Large intestine (tissue), 3 donors: ENCODE measurements at regions not wholly inside any gene's neighbourhood (a gene's known extent, or its start where the extent isn't known, plus 50 kb on each side); places are given as distances from the start of the nearest gene placed in this dataset.
A peak's percentile ranks its signal among the peaks of the same experiment; 100 is the strongest.

ENCODE experiments used
- DNase-seq, 2 donors: peaks; one replicate each; pipeline versions ENCODE4 v3.0.0 to v3.0.0-alpha.2; 2013
- H3K27ac ChIP-seq: one replicate; pipeline ENCODE4 v1.5.1; 2013; ENCODE audit warnings: low read length
- H3K27me3 ChIP-seq: 2 replicates; pipeline ENCODE4 v1.6.1; 2013; ENCODE audit warnings: low read length; ENCODE audit not compliant: control insufficient read depth, insufficient read depth
- H3K36me3 ChIP-seq: 2 replicates; pipeline ENCODE4 v1.6.1; 2013; ENCODE audit warnings: low read length; ENCODE audit not compliant: control insufficient read depth, insufficient read depth
- H3K4me1 ChIP-seq: one replicate; pipeline ENCODE4 v1.6.1; 2013; ENCODE audit warnings: low read length; ENCODE audit not compliant: control insufficient read depth, insufficient read depth
- H3K4me3 ChIP-seq: one replicate; pipeline ENCODE4 v1.5.1; 2013; ENCODE audit warnings: low read length
- H3K9me3 ChIP-seq: one replicate; pipeline ENCODE4 v1.6.1; 2013; ENCODE audit warnings: mild to moderate bottlenecking, low read depth, low read length, moderate library complexity; ENCODE audit not compliant: control insufficient read depth
- WGBS: methylation state at CpG from one replicate; pipeline ENCODE4 v1.1.5; 2013; ENCODE audit warnings: low lambda C conversion rate; ENCODE audit not compliant: insufficient coverage; 5-methylcytosine and 5-hydroxymethylcytosine counted together

GRCh38 chr12:124392667-124393413 is 97.9 kb downstream of the RFLNA start:
- Histone ChIP-seq H3K9me3 (no peaks in the 10 kb centered on the region), H3K27ac (peak overlapping the region; percentile 34), H3K4me1 (peaks cover 61% of the 10 kb centered on the region), H3K4me3 (no peak overlapping the region), H3K36me3 (peaks cover 52% of the 10 kb centered on the region), H3K27me3 (no peaks in the 10 kb centered on the region)
- DNase-seq = peak; percentile 31 to 34
- no CpG with 5 or more reads among the region's 20 CpGs for WGBS

DNA sequence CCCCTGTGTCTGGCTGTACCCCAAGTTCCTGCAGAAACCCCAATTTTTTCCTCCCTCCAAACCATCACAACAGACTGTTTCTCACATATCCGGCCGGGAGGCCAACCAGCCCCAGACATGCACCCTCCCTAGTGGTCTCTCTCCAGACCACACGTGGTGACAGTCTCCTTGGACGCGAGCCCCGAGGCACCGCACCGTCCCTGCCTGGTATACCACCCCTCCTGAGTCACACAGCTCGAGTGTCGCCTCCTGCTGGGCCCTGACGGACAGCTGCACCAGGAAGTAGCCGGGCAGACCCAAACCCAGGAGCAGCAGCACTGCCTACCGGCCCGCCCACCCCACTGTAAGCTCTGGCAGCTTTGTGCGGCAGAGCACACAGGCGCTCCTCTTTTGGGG is 97.4 kb downstream of the RFLNA start:
- H3K9me3 ChIP-seq = no peaks in the 10 kb centered on the region
- H3K4me1 ChIP-seq = peaks cover 60% of the 10 kb centered on the region
- H3K27me3 ChIP-seq = no peaks in the 10 kb centered on the region
- no CpG with 5 or more reads among the region's 16 CpGs for WGBS
- peak overlapping the region; percentile 34 for H3K27ac ChIP-seq
- no peak overlapping the region for H3K4me3 ChIP-seq
- H3K36me3 ChIP-seq = peaks cover 46% of the 10 kb centered on the region
- DNase-seq = no peak

DNA sequence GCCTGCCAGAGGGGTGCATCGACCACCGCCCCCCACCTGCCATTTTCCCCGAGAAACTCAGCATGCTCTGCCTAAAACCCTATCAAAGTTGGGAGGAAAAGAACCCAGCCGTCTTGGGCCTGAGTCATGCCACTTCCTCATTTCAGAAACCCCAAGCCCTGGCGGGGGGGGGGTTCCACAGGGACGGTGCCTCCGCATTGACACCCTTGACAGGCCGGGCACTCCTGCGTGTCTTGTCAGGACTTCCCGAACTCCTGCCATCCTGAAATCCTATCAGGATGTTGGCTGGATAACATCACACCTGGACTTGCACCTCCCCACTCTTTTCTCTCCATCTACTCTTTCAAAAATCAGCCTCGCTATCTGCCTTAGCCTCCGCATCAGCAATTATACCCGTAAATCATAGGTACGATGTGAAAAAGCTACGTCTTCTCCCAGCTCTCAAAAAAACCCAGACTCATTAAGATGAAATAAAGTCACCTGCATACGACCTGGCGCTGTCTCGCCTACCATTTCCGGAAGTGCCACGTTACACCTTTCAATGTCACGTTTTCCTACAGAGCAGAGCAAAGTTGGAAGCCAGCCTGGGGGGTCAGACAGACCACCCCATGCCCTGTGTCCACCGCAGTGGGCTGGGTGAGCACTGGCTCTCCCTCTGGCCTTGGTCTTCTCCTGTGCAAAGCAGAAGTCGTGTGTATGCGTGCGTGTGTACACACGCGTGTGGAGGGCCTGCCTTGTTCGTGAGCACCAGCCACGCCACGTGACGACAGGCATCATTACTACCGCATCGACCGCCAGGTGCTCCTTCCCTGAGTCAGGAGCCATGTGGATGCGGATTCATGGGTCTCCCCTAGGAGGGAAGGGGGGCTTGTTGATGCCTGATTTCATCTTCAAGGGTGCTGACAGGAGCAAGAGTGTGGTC is 96.7 kb downstream of the RFLNA start:
- Histone ChIP-seq H3K27ac (no peak overlapping the region), H3K4me3 (no peak overlapping the region), H3K36me3 (peaks cover 47% of the 10 kb centered on the region), H3K27me3 (no peaks in the 10 kb centered on the region), H3K4me1 (peaks cover 58% of the 10 kb centered on the region), H3K9me3 (no peaks in the 10 kb centered on the region)
- no peak for DNase-seq
- WGBS = 63% methylated on average over 5 of the region's 35 CpGs

DNA sequence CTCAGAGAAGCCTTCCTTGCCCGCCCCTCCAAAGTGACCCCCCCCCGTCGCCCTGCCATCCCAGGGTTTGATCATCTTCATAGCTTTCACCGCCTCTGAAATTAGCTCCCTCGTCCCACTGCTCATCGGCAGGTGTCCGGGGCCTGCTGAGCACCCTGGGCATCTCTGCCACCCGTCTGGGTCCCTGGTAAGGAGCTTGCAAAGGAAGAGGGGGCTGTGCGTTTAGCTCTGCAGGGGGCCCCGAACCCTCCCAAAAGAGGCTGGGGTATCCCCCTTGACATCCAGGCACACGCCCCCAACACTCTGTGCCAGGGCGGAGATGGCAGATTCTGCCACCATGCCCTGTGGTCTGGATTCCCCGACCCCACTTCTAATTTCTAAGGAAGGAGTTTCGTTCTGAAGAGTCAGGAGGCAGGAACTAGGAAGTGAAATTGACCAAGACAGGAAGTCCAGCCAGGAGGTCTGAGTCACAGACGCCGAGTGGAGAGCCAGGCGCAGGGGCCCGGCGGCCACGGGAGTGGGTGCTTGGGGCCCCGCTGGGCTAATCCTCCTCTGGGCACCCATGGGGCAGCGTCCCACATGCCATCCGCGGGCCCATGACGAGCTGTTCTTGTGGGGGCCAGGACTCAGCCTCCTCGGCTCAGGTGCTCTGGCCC is 95.7 kb downstream of the RFLNA start:
- H3K36me3 ChIP-seq = peaks cover 41% of the 10 kb centered on the region
- H3K27ac ChIP-seq = peak overlapping the region; percentile 98
- no peak for DNase-seq
- no peak overlapping the region for H3K4me3 ChIP-seq
- H3K27me3 ChIP-seq = no peaks in the 10 kb centered on the region
- WGBS = no CpG with 5 or more reads among the region's 26 CpGs
- H3K4me1 ChIP-seq = peaks cover 48% of the 10 kb centered on the region
- H3K9me3 ChIP-seq = no peaks in the 10 kb centered on the region

GRCh38 chr12:124389725-124390441 is 95.0 kb downstream of the RFLNA start:
- Histone ChIP-seq H3K9me3 (no peaks in the 10 kb centered on the region), H3K27ac (peak overlapping the region; percentile 98), H3K4me1 (peaks cover 46% of the 10 kb centered on the region), H3K36me3 (peaks cover 41% of the 10 kb centered on the region), H3K27me3 (no peaks in the 10 kb centered on the region), H3K4me3 (peak overlapping the region; percentile 85)
- no CpG with 5 or more reads among the region's 16 CpGs for WGBS
- peak; percentile 63 to 87 for DNase-seq

GRCh38 chr12:124389138-124389724 is 94.3 kb downstream of the RFLNA start:
- DNase-seq = peak; percentile 71 to 89
- no CpG with 5 or more reads among the region's 39 CpGs for WGBS
- H3K36me3 ChIP-seq = peaks cover 41% of the 10 kb centered on the region
- H3K9me3 ChIP-seq = no peaks in the 10 kb centered on the region
- peak overlapping the region; percentile 98 for H3K27ac ChIP-seq
- peaks cover 41% of the 10 kb centered on the region for H3K4me1 ChIP-seq
- H3K27me3 ChIP-seq = no peaks in the 10 kb centered on the region
- peak overlapping the region; percentile 85 for H3K4me3 ChIP-seq

DNA sequence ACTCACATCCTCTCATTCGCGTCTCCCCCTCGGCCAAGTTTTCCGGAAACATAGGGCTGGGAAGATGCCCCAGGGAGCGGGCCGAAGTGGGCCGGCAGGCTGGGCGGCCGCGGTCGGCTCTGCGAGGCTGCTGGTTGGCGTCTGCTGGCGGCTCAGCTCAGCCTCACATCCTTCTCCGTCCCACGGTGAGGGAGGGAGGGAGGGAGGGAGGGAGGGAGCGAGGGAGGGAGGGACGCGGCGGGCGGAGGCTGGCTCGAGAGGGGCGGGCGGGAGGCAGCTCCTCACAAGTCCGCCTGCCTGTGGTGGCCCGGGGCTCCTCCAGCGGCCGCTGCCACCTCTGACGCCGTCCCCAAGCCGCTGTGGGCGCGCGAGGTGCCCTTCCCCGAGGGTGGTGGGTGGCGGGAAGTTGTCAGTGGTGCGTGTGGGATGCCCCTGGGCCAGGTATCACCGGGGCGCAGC is 93.8 kb downstream of the RFLNA start:
- WGBS = no CpG with 5 or more reads among the region's 39 CpGs
- Histone ChIP-seq H3K27ac (peak overlapping the region; percentile 98), H3K36me3 (peaks cover 40% of the 10 kb centered on the region), H3K9me3 (no peaks in the 10 kb centered on the region), H3K4me1 (peaks cover 41% of the 10 kb centered on the region), H3K27me3 (no peaks in the 10 kb centered on the region), H3K4me3 (peak overlapping the region; percentile 85)
- DNase-seq = peak; percentile 73 to 87

DNA sequence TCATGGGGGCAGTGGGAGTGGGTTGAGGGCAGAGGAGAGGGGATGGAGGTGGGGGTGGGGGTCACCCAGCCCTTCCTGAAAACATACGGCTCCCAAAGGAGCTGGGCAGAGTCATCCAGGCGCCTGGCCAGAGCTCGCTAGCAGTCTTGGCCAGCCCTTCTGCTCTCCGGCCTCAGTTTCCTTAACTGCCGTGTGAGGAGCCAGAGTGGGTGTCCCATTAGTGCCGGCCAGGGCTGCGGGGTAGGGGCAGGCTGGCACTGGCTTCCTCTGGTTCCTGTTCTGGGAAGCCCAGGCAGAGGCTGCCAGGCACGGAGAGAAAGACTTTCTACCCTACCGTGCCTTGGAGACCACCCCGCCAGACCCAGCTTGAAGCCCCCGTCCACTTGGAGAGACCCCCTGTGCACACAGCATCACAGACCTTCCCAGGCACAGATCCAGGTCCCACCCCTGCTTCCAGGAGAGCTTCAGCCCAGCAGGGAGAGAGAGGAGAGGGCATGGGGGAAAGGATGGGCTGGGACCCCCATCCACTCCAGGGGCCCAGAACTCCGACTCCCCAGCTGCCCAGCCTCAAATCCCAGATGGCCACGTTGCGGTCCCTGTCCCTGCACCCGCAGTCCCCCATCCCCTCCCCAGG is 93.3 kb downstream of the RFLNA start:
- WGBS = no CpG with 5 or more reads among the region's 15 CpGs
- H3K9me3 ChIP-seq = no peaks in the 10 kb centered on the region
- H3K36me3 ChIP-seq = peaks cover 40% of the 10 kb centered on the region
- H3K4me1 ChIP-seq = peaks cover 36% of the 10 kb centered on the region
- DNase-seq = no peak
- H3K4me3 ChIP-seq = peak overlapping the region; percentile 85
- no peaks in the 10 kb centered on the region for H3K27me3 ChIP-seq
- H3K27ac ChIP-seq = peak overlapping the region; percentile 66

GRCh38 chr12:124387528-124387911 is 92.6 kb downstream of the RFLNA start:
- Histone ChIP-seq H3K9me3 (no peaks in the 10 kb centered on the region), H3K27me3 (no peaks in the 10 kb centered on the region), H3K27ac (no peak overlapping the region), H3K4me1 (peaks cover 30% of the 10 kb centered on the region), H3K36me3 (peaks cover 45% of the 10 kb centered on the region), H3K4me3 (no peak overlapping the region)
- no CpG with 5 or more reads among the region's 24 CpGs for WGBS
- DNase-seq = no peak
